DND-41 (cell line): ENCODE measurements at regions not wholly inside any gene's neighbourhood (a gene's known extent, or its start where the extent isn't known, plus 50 kb on each side); places are given as distances from the start of the nearest gene placed in this dataset.

Experiments used
- CTCF ChIP-seq: IDR thresholded peaks from 2 replicates; pipeline ENCODE4 v1.5.1; 2012; ENCODE audit warnings: borderline replicate concordance, low read length, moderate library complexity, mild to moderate bottlenecking; ENCODE audit not compliant: poor library complexity, severe bottlenecking; ENCODE audit errors: extremely low read depth
- EZH2 ChIP-seq: IDR thresholded peaks from 3 replicates; pipeline ENCODE4 v1.6.1; 2012; ENCODE audit warnings: borderline replicate concordance, low read depth, mild to moderate bottlenecking, moderate library complexity, low read length, inconsistent platforms; ENCODE audit not compliant: severe bottlenecking

- TF ChIP-seq CTCF: no peak
- TF ChIP-seq EZH2: no peak
Observed at GRCh38 chrX:13452283-13452682, 117.1 kb upstream of the EGFL6 start.
